LNCAP (cell line): ENCODE measurements at regions not wholly inside any gene's neighbourhood (a gene's known extent, or its start where the extent isn't known, plus 50 kb on each side); places are given as distances from the start of the nearest gene placed in this dataset.
A peak's percentile ranks its signal among the peaks of the same experiment; 100 is the strongest.

Experiments used
- TF ChIP-seq, protein P1 (sequence below): fragments of 450-650 bp; IDR thresholded peaks from 2 replicates; pipeline ENCODE4 v1.5.1; 2017; ENCODE audit warnings: mild to moderate bottlenecking

DNA sequence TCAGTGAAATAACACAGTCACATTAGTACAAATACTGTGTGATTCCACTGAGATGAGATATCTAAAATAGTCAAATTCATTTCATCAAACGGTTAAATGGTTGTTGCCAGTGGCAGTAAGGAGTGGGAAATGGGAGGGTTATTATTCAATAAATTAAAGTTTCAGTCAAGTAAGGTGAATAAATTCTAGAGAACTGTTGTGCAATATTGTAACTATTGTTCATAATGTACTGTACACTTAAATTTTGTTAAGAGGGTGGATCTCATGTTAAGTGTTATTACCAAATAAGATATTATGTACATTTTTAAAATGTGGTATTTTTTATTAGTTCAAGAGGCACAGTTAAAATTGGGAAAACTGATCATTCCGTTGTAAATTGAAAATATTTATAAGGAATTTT, 463.3 kb upstream of the BRINP3 start:
- TF ChIP-seq, protein P1, sequence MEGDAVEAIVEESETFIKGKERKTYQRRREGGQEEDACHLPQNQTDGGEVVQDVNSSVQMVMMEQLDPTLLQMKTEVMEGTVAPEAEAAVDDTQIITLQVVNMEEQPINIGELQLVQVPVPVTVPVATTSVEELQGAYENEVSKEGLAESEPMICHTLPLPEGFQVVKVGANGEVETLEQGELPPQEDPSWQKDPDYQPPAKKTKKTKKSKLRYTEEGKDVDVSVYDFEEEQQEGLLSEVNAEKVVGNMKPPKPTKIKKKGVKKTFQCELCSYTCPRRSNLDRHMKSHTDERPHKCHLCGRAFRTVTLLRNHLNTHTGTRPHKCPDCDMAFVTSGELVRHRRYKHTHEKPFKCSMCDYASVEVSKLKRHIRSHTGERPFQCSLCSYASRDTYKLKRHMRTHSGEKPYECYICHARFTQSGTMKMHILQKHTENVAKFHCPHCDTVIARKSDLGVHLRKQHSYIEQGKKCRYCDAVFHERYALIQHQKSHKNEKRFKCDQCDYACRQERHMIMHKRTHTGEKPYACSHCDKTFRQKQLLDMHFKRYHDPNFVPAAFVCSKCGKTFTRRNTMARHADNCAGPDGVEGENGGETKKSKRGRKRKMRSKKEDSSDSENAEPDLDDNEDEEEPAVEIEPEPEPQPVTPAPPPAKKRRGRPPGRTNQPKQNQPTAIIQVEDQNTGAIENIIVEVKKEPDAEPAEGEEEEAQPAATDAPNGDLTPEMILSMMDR, result no peak

DNA sequence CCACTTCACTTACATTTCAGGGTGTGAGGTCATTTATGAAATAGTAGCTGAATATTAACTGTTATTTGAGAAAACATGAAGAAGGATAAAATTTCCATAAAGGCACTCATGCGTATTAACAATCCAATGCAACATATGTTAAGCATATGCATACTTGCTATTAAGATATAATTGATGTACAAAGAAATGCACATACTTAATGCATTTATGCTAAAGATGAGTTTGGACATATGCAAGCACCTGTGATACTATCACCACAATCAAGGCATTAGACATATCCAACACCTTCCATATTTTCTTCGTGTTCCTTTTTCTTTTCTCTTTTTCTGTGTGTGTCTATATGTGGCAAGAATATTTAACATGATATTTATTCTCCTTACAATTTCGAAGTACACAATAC, 464.8 kb upstream of the BRINP3 start:
- TF ChIP-seq, protein P1, result no peak

DNA sequence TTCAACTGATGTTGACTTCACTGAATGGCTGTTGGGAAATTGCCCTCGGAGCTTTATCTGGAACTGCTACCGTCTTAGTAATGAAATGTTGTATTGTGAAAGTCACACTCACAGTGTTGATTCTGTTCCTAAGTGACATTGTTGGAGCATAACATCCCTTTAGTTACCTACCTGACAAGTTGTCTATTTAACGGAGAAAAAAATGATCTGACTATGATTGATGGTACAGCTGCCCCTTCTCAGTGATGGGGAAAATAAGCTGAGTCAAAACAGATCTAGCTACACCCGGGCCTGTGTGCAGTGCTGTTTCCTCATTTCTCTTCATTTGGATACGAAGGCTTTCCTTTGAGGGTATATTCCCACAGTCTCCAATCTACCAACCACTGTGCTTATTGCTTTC, 472.3 kb upstream of the BRINP3 start:
- TF ChIP-seq, protein P1, result no peak

DNA sequence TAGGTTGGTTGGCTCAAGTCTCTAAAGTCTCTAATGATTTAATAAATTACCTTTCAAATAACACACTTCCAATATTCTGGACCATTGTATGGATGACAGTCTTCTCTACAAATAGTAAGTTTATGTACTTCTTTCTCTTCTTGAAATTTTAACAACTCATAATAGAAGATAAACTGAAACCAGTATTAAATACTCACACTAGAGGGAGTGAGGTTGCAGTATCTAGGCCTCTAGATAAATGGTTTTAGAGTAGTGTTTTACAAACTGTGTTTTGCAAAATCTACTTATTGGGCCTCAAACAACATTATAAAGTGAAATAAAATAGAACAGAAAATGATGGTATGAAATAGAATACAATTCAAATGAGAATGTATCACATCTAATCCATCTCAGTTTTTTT, 479.9 kb upstream of the BRINP3 start:
- TF ChIP-seq, protein P1, result peak; percentile 43; the same call in 1 of the 2 replicates

DNA sequence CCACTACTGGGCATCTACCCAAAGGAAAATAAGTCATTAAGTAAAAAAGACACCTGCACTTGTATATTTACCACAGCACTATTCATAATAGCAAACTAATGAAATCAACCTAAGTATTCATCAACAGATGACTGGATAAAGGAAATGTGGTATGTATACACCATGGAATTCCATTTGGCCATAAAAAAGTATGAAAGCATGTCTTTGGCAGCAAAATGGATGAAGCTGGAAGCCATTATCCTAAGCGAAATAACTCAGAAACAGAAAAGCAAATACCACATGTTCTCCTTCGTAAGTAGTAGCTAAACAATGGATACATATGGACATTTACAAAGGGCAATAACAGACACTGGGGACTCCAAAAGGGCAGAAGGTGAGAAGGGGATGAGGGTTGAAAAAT, 485.7 kb upstream of the BRINP3 start:
- TF ChIP-seq, protein P1, result no peak

DNA sequence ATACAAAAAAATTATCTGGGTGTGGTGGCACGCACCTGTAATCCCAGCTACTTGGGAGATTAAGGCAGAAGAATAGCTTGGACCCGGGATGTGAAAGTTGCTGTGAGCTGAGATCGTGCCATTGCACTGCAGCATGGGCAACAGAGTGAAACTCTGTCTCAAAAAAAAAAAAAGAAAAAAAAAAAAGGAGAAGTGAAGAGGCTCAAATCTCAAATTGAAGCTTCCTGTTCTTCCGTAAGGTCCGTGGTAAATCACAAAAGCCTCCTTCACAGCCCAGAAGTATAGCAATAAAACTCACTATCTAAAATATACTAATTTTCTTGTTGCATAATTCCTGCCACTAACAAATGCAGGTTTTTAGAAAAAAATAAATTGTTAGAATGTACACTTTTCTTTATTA, 498.2 kb upstream of the BRINP3 start:
- TF ChIP-seq, protein P1, result no peak

DNA sequence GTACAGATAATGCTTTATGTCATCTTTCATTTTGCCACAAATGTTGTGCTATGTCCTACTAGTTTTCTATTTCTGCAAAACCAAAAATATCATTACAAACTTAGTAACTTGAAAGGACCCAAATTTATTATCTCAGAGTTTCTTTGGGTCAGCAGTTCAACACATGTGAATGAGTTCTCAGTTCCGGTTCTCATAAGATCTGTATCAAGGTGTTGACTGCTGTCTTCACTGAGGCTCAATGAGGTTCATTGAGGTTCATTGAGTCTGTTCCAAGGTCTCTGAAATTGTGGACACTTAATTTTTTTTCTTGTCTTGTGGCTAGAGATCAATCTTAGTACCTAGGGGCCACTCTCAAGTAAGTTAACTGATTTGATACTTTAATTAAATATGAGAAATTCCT, 525.1 kb upstream of the BRINP3 start:
- TF ChIP-seq, protein P1, result no peak

DNA sequence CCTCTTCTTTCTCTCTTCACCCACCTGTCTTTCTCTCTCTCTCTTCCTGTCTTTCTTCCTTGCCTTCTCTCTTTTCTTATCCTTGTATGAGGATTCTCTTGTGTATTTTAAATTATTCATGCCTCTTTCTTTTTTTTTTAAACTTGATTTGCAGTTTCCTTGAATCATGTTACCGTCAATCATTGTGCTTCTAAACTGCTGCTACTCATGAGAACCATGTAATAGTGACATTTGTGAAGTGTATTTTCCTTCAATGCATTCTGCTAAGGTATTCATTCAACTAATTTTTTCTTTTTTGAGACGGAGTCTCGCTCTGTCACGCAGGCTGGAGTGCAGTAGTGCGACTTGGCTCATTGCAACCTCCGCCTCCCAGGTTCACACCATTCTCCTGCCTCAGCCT, 539.1 kb upstream of the BRINP3 start:
- TF ChIP-seq, protein P1, result no peak
